Common myeloid progenitor, CD34-positive (primary cell): ENCODE measurements at regions not wholly inside any gene's neighbourhood (a gene's known extent, or its start where the extent isn't known, plus 50 kb on each side); places are given as distances from the start of the nearest gene placed in this dataset.
"Not testable (repeated sequence)": the region's sequence is repeated elsewhere in the genome, so short reads cannot be mapped to it uniquely, and the experiment has no call there.

Source experiments
- CTCF ChIA-PET: fragments of 350-600 bp; sonication (Branson Sonifier 250); formaldehyde crosslinking; loops from one replicate; lab custom pipeline; 2021; ENCODE audit warnings: antibody characterized with exemption; lab: Charles Lee
- POLR2A ChIA-PET: fragments of 350-600 bp; sonication (Branson Sonifier 250); formaldehyde crosslinking; loops from one replicate; lab custom pipeline; 2021; ENCODE audit warnings: antibody characterized with exemption; lab: Charles Lee
- DNase-seq, 3 donors: peaks; one replicate each; pipeline versions ENCODE4 v3.0.0 to v3.0.0-alpha.2; 2013
- H3K27ac ChIP-seq, 2 experiments: 1 replicate in 1 of 2; 2 replicates in 1 of 2; pipeline ENCODE4 v1.7.0; 2013; ENCODE audit warnings: inconsistent platforms in 2 of 2, low read length in 2 of 2, mild to moderate bottlenecking in 2 of 2, low read depth in 1 of 2, moderate library complexity in 1 of 2; ENCODE audit not compliant: severe bottlenecking in 2 of 2, insufficient read depth in 1 of 2, poor library complexity in 1 of 2
- H3K27me3 ChIP-seq, 5 experiments: replicated peaks in 2 of 5; 1 replicate in 3 of 5; 2 replicates in 2 of 5; pipeline versions ENCODE4 v1.6.1 to v1.7.0; 2013; ENCODE audit warnings: low read length in 4 of 5, mild to moderate bottlenecking in 2 of 5, moderate library complexity in 2 of 5, inconsistent platforms in 1 of 5; ENCODE audit not compliant: insufficient read depth in 5 of 5, control insufficient read depth in 4 of 5
- H3K36me3 ChIP-seq, 4 experiments: 1 replicate in 2 of 4; 2 replicates in 2 of 4; pipeline versions ENCODE4 v1.6.1 to v1.7.0; 2013; ENCODE audit warnings: low read length in 3 of 4, control low read depth in 1 of 4, mild to moderate bottlenecking in 1 of 4; ENCODE audit not compliant: control insufficient read depth in 4 of 4, insufficient read depth in 4 of 4
- H3K4me1 ChIP-seq, 4 experiments: 1 replicate in 3 of 4; 2 replicates in 1 of 4; pipeline versions ENCODE4 v1.6.1 to v1.7.1; 2013; ENCODE audit warnings: low read length in 3 of 4, mild to moderate bottlenecking in 3 of 4, control low read depth in 1 of 4, inconsistent platforms in 1 of 4, moderate library complexity in 1 of 4; ENCODE audit not compliant: control insufficient read depth in 4 of 4, insufficient read depth in 4 of 4; ENCODE audit errors: control extremely low read depth in 1 of 4
- H3K4me3 ChIP-seq, 7 experiments: 1 replicate in 4 of 7; 2 replicates in 3 of 7; pipeline versions ENCODE4 v1.5.1 to v1.7.0; 2013; ENCODE audit warnings: mild to moderate bottlenecking in 7 of 7, low read length in 6 of 7, moderate library complexity in 6 of 7, inconsistent platforms in 2 of 7, low read depth in 2 of 7, control low read depth in 1 of 7; ENCODE audit not compliant: insufficient read depth in 4 of 7, control insufficient read depth in 1 of 7; ENCODE audit errors: extremely low read depth in 1 of 7
- H3K9me3 ChIP-seq, 5 experiments: 1 replicate in 4 of 5; 2 replicates in 1 of 5; pipeline versions ENCODE4 v1.6.1 to v1.7.1; 2013; ENCODE audit warnings: low read length in 4 of 5, mild to moderate bottlenecking in 2 of 5, inconsistent platforms in 1 of 5, low read depth in 1 of 5, moderate library complexity in 1 of 5; ENCODE audit not compliant: control insufficient read depth in 4 of 5, insufficient read depth in 2 of 5; ENCODE audit errors: control extremely low read depth in 1 of 5
- WGBS: methylation state at CpG from one replicate; pipeline ENCODE4 v1.1.5; 2013; ENCODE audit not compliant: insufficient coverage; 5-methylcytosine and 5-hydroxymethylcytosine counted together

GRCh38 chr2:223481486-223481885 lies 120.7 kb downstream of the SCG2 start:
- Histone ChIP-seq H3K9me3 (peaks cover 0 to 2% (median 0%) of the 10 kb centered on the region in 5 experiments), H3K27me3 (no peaks in the 10 kb centered on the region), H3K4me3 (no peak overlapping the region), H3K4me1 (no peaks in the 10 kb centered on the region), H3K36me3 (no peaks in the 10 kb centered on the region), H3K27ac (no peak overlapping the region)
- no CpG with 5 or more reads among the region's 5 CpGs for WGBS
- ChIA-PET CTCF (no interaction called here), POLR2A (no interaction called here)
- no peak for DNase-seq

- H3K9me3 ChIP-seq = no peaks in the 10 kb centered on the region
- H3K4me3 ChIP-seq = no peak overlapping the region
- H3K27me3 ChIP-seq = no peaks in the 10 kb centered on the region
- ChIA-PET CTCF (no interaction called here), POLR2A (no interaction called here)
- no peak for DNase-seq
- H3K36me3 ChIP-seq = no peaks in the 10 kb centered on the region
- no peak overlapping the region for H3K27ac ChIP-seq
- H3K4me1 ChIP-seq = no peaks in the 10 kb centered on the region
These were observed 115.4 kb downstream of the SCG2 start for GRCh38 chr2:223486751-223487150.

- Histone ChIP-seq H3K27ac (no peak overlapping the region), H3K4me1 (no peaks in the 10 kb centered on the region), H3K4me3 (no peak overlapping the region), H3K27me3 (no peaks in the 10 kb centered on the region), H3K36me3 (no peaks in the 10 kb centered on the region), H3K9me3 (no peaks in the 10 kb centered on the region)
- WGBS = 90% methylated on average over 2 of the region's 2 CpGs
- DNase-seq = no peak
- ChIA-PET CTCF (no interaction called here), POLR2A (no interaction called here)
These were observed 114.8 kb downstream of the SCG2 start for GRCh38 chr2:223487214-223487846.

GRCh38 chr2:223488814-223489213 lies 113.3 kb downstream of the SCG2 start:
- ChIA-PET POLR2A (no interaction called here), CTCF (no interaction called here)
- H3K4me3 ChIP-seq = no peak overlapping the region
- WGBS = 0% methylated on average over 1 of the region's 4 CpGs
- H3K27ac ChIP-seq = no peak overlapping the region
- no peaks in the 10 kb centered on the region for H3K36me3 ChIP-seq
- no peaks in the 10 kb centered on the region for H3K27me3 ChIP-seq
- no peaks in the 10 kb centered on the region for H3K9me3 ChIP-seq
- no peaks in the 10 kb centered on the region for H3K4me1 ChIP-seq
- DNase-seq = peak; percentile 16 to 73 (median 28)

GRCh38 chr2:223494496-223494895 lies 107.7 kb downstream of the SCG2 start:
- Histone ChIP-seq H3K9me3 (no peaks in the 10 kb centered on the region), H3K27ac (no peak overlapping the region), H3K36me3 (no peaks in the 10 kb centered on the region), H3K4me1 (no peaks in the 10 kb centered on the region), H3K27me3 (no peaks in the 10 kb centered on the region), H3K4me3 (no peak overlapping the region)
- no CpG with 5 or more reads among the region's 2 CpGs for WGBS
- no peak for DNase-seq
- POLR2A ChIA-PET = no interaction called here
- CTCF ChIA-PET = no interaction called here

- H3K27me3 ChIP-seq = no peaks in the 10 kb centered on the region
- H3K4me3 ChIP-seq = no peak overlapping the region
- no peak overlapping the region for H3K27ac ChIP-seq
- ChIA-PET CTCF (no interaction called here), POLR2A (no interaction called here)
- DNase-seq = no peak
- no peaks in the 10 kb centered on the region for H3K36me3 ChIP-seq
- no CpG with 5 or more reads among the region's 2 CpGs for WGBS
- H3K4me1 ChIP-seq = no peaks in the 10 kb centered on the region
- H3K9me3 ChIP-seq = no peaks in the 10 kb centered on the region
These were observed 107.2 kb downstream of the SCG2 start for GRCh38 chr2:223494942-223495341.

GRCh38 chr2:223496853-223497252 lies 105.3 kb downstream of the SCG2 start:
- H3K9me3 ChIP-seq, POLR2A ChIA-PET, H3K27me3 ChIP-seq, H3K4me1 ChIP-seq, H3K27ac ChIP-seq, H3K4me3 ChIP-seq, H3K36me3 ChIP-seq, CTCF ChIA-PET, DNase-seq: not testable (repeated sequence)
- 100% methylated on average over 1 of the region's 2 CpGs for WGBS
